NCI-H2029 (cell line): ENCODE measurements at regions not wholly inside any gene's neighbourhood (a gene's known extent, or its start where the extent isn't known, plus 50 kb on each side); places are given as distances from the start of the nearest gene placed in this dataset.
A peak's percentile ranks its signal among the peaks of the same experiment; 100 is the strongest.

Experiments
- DNase-seq: peaks from one replicate; lab custom pipeline; 2025; lab: John Stamatoyannopoulos, UW

GRCh38 chr6:98463038-98464000 lies 371.1 kb upstream of the POU3F2 start:
- DNase-seq, result peak; percentile 54

- DNase-seq, result no peak
Measured at GRCh38 chr6:98467091-98467490, 367.3 kb upstream of the POU3F2 start.

GRCh38 chr6:98467902-98468301 lies 366.5 kb upstream of the POU3F2 start:
- DNase-seq, result peak; percentile 18

GRCh38 chr6:98469141-98469540 lies 365.2 kb upstream of the POU3F2 start:
- no peak for DNase-seq

GRCh38 chr6:98470821-98471220 lies 363.6 kb upstream of the POU3F2 start:
- no peak for DNase-seq

GRCh38 chr6:98471444-98471843 lies 362.9 kb upstream of the POU3F2 start:
- DNase-seq, result no peak

GRCh38 chr6:98477231-98477630 lies 357.1 kb upstream of the POU3F2 start:
- no peak for DNase-seq

GRCh38 chr6:98484696-98485095 lies 349.7 kb upstream of the POU3F2 start:
- no peak for DNase-seq

- no peak for DNase-seq
Measured at GRCh38 chr6:98485593-98485992, 348.8 kb upstream of the POU3F2 start.

GRCh38 chr6:98486057-98486456 lies 348.3 kb upstream of the POU3F2 start:
- DNase-seq, result no peak

GRCh38 chr6:98487612-98488011 lies 346.8 kb upstream of the POU3F2 start:
- no peak for DNase-seq

GRCh38 chr6:98498144-98498775 lies 336.1 kb upstream of the POU3F2 start:
- no peak for DNase-seq

GRCh38 chr6:98498866-98499265 lies 335.5 kb upstream of the POU3F2 start:
- DNase-seq, result no peak

GRCh38 chr6:98514073-98514720 lies 320.2 kb upstream of the POU3F2 start:
- DNase-seq, result no peak

- peak; percentile 68 for DNase-seq
Measured at GRCh38 chr6:98514796-98515195, 319.6 kb upstream of the POU3F2 start.

- no peak for DNase-seq
Measured at GRCh38 chr6:98516206-98516605, 318.2 kb upstream of the POU3F2 start.

GRCh38 chr6:98516866-98517265 lies 317.5 kb upstream of the POU3F2 start:
- DNase-seq, result no peak

GRCh38 chr6:98525860-98526259 lies 308.5 kb upstream of the POU3F2 start:
- DNase-seq, result no peak

- peak; percentile 59 for DNase-seq
Measured at GRCh38 chr6:98526465-98526864, 307.9 kb upstream of the POU3F2 start.

- no peak for DNase-seq
Measured at GRCh38 chr6:98529364-98529763, 305.0 kb upstream of the POU3F2 start.

GRCh38 chr6:98530732-98531131 lies 303.6 kb upstream of the POU3F2 start:
- no peak for DNase-seq

GRCh38 chr6:98532004-98532403 lies 302.4 kb upstream of the POU3F2 start:
- DNase-seq, result no peak

- DNase-seq, result no peak
Measured at GRCh38 chr6:98539741-98540140, 294.6 kb upstream of the POU3F2 start.
